Activated gamma-delta T cell treated with Interleukin-2 at 50 U/mL for 16 hours (primary cell): ENCODE measurements at regions not wholly inside any gene's neighbourhood (a gene's known extent, or its start where the extent isn't known, plus 50 kb on each side); places are given as distances from the start of the nearest gene placed in this dataset.

Experiments used
- DNase-seq: peaks from one replicate; pipeline ENCODE4 v3.0.0-alpha.2; 2020

GRCh38 chr12:24721191-24721590 lies 227.7 kb downstream of the BCAT1 start:
- no peak for DNase-seq

GRCh38 chr12:24719293-24719721 lies 229.6 kb downstream of the BCAT1 start:
- peak; percentile 18 for DNase-seq

GRCh38 chr12:24718617-24719016 lies 230.3 kb downstream of the BCAT1 start:
- DNase-seq: no peak

- no peak for DNase-seq
Observed at GRCh38 chr12:24714237-24714636, 234.7 kb downstream of the BCAT1 start.

GRCh38 chr12:24711056-24712008 lies 237.6 kb downstream of the BCAT1 start:
- no peak for DNase-seq

- no peak for DNase-seq
Observed at GRCh38 chr12:24709216-24709615, 239.7 kb downstream of the BCAT1 start.

- no peak for DNase-seq
Observed at GRCh38 chr12:24708718-24709117, 240.2 kb downstream of the BCAT1 start.

GRCh38 chr12:24708043-24708442 lies 240.9 kb downstream of the BCAT1 start:
- DNase-seq: no peak

GRCh38 chr12:24707334-24707733 lies 241.6 kb downstream of the BCAT1 start:
- no peak for DNase-seq

- no peak for DNase-seq
Observed at GRCh38 chr12:24705741-24706358, 243.1 kb downstream of the BCAT1 start.

GRCh38 chr12:24705216-24705615 lies 243.7 kb downstream of the BCAT1 start:
- no peak for DNase-seq

GRCh38 chr12:24701343-24701742 lies 247.6 kb downstream of the BCAT1 start:
- DNase-seq: no peak

GRCh38 chr12:24698972-24699371 lies 249.9 kb downstream of the BCAT1 start:
- no peak for DNase-seq

GRCh38 chr12:24697769-24698168 lies 251.1 kb downstream of the BCAT1 start:
- no peak for DNase-seq

GRCh38 chr12:24697295-24697694 lies 251.6 kb downstream of the BCAT1 start:
- no peak for DNase-seq

GRCh38 chr12:24696800-24697199 lies 252.1 kb downstream of the BCAT1 start:
- no peak for DNase-seq

- no peak for DNase-seq
Observed at GRCh38 chr12:24695657-24696329, 253.1 kb downstream of the BCAT1 start.

- no peak for DNase-seq
Observed at GRCh38 chr12:24695103-24695502, 253.8 kb downstream of the BCAT1 start.

GRCh38 chr12:24688601-24689000 lies 260.3 kb downstream of the BCAT1 start:
- no peak for DNase-seq

- no peak for DNase-seq
Observed at GRCh38 chr12:24681570-24681969, 267.3 kb downstream of the BCAT1 start.

- DNase-seq: no peak
Observed at GRCh38 chr12:24679126-24679525, 269.8 kb downstream of the BCAT1 start.

- no peak for DNase-seq
Observed at GRCh38 chr12:24678436-24678835, 270.5 kb downstream of the BCAT1 start.

- no peak for DNase-seq
Observed at GRCh38 chr12:24668563-24668962, 280.3 kb downstream of the BCAT1 start.
